Peyer's patch (tissue), 4 donors: ENCODE measurements at regions not wholly inside any gene's neighbourhood (a gene's known extent, or its start where the extent isn't known, plus 50 kb on each side); places are given as distances from the start of the nearest gene placed in this dataset.

Experiments
- CTCF ChIP-seq, 6 experiments: fragments of 450-650 bp in 4 of 6; fragments of 200-600 bp in 2 of 6; sonication (generic) in 1 of 6; IDR thresholded peaks; one replicate each; pipeline ENCODE4 v1.5.1; 2017 to 2019; ENCODE audit warnings: antibody characterized with exemption in 6 of 6, mild to moderate bottlenecking in 3 of 6, moderate library complexity in 1 of 6
- POLR2A ChIP-seq, 2 donors: fragments of 450-650 bp; IDR thresholded peaks; one replicate each; pipeline ENCODE4 v1.5.1; 2017; ENCODE audit warnings: antibody characterized with exemption in 2 of 2, mild to moderate bottlenecking in 2 of 2, moderate library complexity in 2 of 2

GRCh38 chr5:174387448-174387847, 336.9 kb upstream of the MSX2 start:
- TF ChIP-seq CTCF (IDR thresholded peaks at IDR 0.05) (no peak), POLR2A (IDR thresholded peaks at IDR 0.05) (no peak)
